H1 (cell line): ENCODE measurements at regions not wholly inside any gene's neighbourhood (a gene's known extent, or its start where the extent isn't known, plus 50 kb on each side); places are given as distances from the start of the nearest gene placed in this dataset.

Experiments
- CTCF ChIA-PET: fragments of 300-600 bp; sonication (Branson Sonifier 250); formaldehyde crosslinking; loops from one replicate; lab custom pipeline; 2021; ENCODE audit not compliant: partially characterized antibody; lab: Charles Lee
- POLR2A ChIA-PET: fragments of 300-600 bp; sonication (Branson Sonifier 250); formaldehyde crosslinking; loops from one replicate; lab custom pipeline; 2021; ENCODE audit warnings: inconsistent platforms; ENCODE audit not compliant: partially characterized antibody; lab: Charles Lee
- DNase-seq, 2 experiments: peaks; one replicate each; pipeline versions ENCODE4 v3.0.0 to v3.0.0-alpha.2; 2010 to 2022; ENCODE audit warnings: low spot score in 2 of 2, low read depth in 1 of 2, mixed read lengths in 1 of 2
- FAIRE-seq: peaks from 2 replicates; lab custom pipeline; 2011; peaks lifted over from hg19 to GRCh38; lab: Jason Lieb, UNC
- H2AFZ ChIP-seq: 2 replicates; pipeline ENCODE4 v1.8.1; 2012; ENCODE audit warnings: low read length, inconsistent platforms
- H2AK5ac ChIP-seq: 2 replicates; pipeline ENCODE4 v1.6.1; 2013; ENCODE audit warnings: low read depth, low read length
- H2BK120ac ChIP-seq: replicated peaks from 2 replicates; pipeline ENCODE3; 2013; ENCODE audit warnings: low read depth, low read length, inconsistent platforms
- H2BK12ac ChIP-seq: 2 replicates; pipeline ENCODE4 v1.6.1; 2013; ENCODE audit warnings: low read depth, low read length
- H2BK15ac ChIP-seq: 2 replicates; pipeline ENCODE4 v1.6.1; 2013; ENCODE audit warnings: low read length
- H2BK20ac ChIP-seq: 2 replicates; pipeline ENCODE4 v1.6.1; 2013; ENCODE audit warnings: low read length
- H2BK5ac ChIP-seq: 2 replicates; pipeline ENCODE4 v1.6.1; 2013; ENCODE audit warnings: low read depth, low read length
- H3K14ac ChIP-seq: 2 replicates; pipeline ENCODE4 v1.6.1; 2013; ENCODE audit warnings: inconsistent platforms; ENCODE audit not compliant: insufficient read length
- H3K18ac ChIP-seq: 2 replicates; pipeline ENCODE4 v1.6.1; 2013; ENCODE audit warnings: low read length; ENCODE audit errors: extremely low read depth
- H3K23ac ChIP-seq: 2 replicates; pipeline ENCODE4 v1.6.1; 2013; ENCODE audit warnings: inconsistent platforms; ENCODE audit not compliant: insufficient read length
- H3K23me2 ChIP-seq: 2 replicates; pipeline ENCODE4 v1.6.1; 2013; ENCODE audit warnings: low read depth, low read length
- H3K27ac ChIP-seq: 2 replicates; pipeline ENCODE4 v1.6.1; 2011; ENCODE audit warnings: low read depth, low read length, inconsistent platforms
- H3K27me3 ChIP-seq, 4 experiments: replicated peaks in 1 of 4; 1 replicate in 1 of 4; 2 replicates in 3 of 4; pipeline versions ENCODE4 v1.6.1 to v1.8.1; 2011 to 2013; ENCODE audit warnings: low read length in 3 of 4, mild to moderate bottlenecking in 3 of 4, inconsistent platforms in 2 of 4, mixed read lengths in 2 of 4, moderate library complexity in 1 of 4; ENCODE audit not compliant: control insufficient read depth in 3 of 4, insufficient read depth in 3 of 4; ENCODE audit errors: extremely low read depth in 1 of 4
- H3K36me3 ChIP-seq, 4 experiments: 2 replicates each; pipeline versions ENCODE4 v1.6.1 to v1.8.1; 2011 to 2013; ENCODE audit warnings: mild to moderate bottlenecking in 4 of 4, low read length in 3 of 4, moderate library complexity in 2 of 4, control low read depth in 1 of 4, inconsistent platforms in 1 of 4; ENCODE audit not compliant: insufficient read depth in 4 of 4, control insufficient read depth in 2 of 4
- H3K4ac ChIP-seq: replicated peaks from 2 replicates; pipeline ENCODE3; 2013; ENCODE audit warnings: low read length, low read depth, mixed read lengths, inconsistent platforms; ENCODE audit not compliant: insufficient read length
- H3K4me1 ChIP-seq, 4 experiments: replicated peaks in 1 of 4; 1 replicate in 1 of 4; 2 replicates in 3 of 4; pipeline versions ENCODE4 v1.6.1 to v1.8.1; 2011 to 2013; ENCODE audit warnings: low read length in 3 of 4, inconsistent platforms in 2 of 4, mixed read lengths in 1 of 4; ENCODE audit not compliant: insufficient read depth in 4 of 4, control insufficient read depth in 3 of 4
- H3K4me2 ChIP-seq, 2 experiments: 2 replicates each; pipeline versions ENCODE4 v1.6.1 to v1.8.1; 2011 to 2013; ENCODE audit warnings: low read depth in 2 of 2, low read length in 2 of 2, control low read depth in 1 of 2, inconsistent platforms in 1 of 2, mild to moderate bottlenecking in 1 of 2; ENCODE audit not compliant: insufficient read depth in 1 of 2
- H3K4me3 ChIP-seq, 4 experiments: fragments of 200-600, 300-600 bp in 1 of 4; sonication (generic), shearing (Covaris generic), sonication (Bioruptor Twin) in 1 of 4; 2 replicates each; pipeline versions ENCODE4 v1.5.1 to v1.8.1; 2011 to 2016; ENCODE audit warnings: low read length in 4 of 4, low read depth in 3 of 4, control low read depth in 2 of 4, inconsistent platforms in 2 of 4, mild to moderate bottlenecking in 2 of 4, mixed read lengths in 1 of 4, moderate library complexity in 1 of 4; ENCODE audit not compliant: insufficient read depth in 2 of 4; ENCODE audit errors: extremely low read depth in 1 of 4
- H3K56ac ChIP-seq: replicated peaks from 2 replicates; pipeline ENCODE3; 2013; ENCODE audit warnings: low read depth, mild to moderate bottlenecking, mixed read lengths, low read length, inconsistent platforms; ENCODE audit not compliant: insufficient read length
- H3K79me1 ChIP-seq: 2 replicates; pipeline ENCODE4 v1.6.1; 2013; ENCODE audit warnings: low read depth, low read length, control low read depth
- H3K79me2 ChIP-seq, 2 experiments: 2 replicates each; pipeline versions ENCODE4 v1.6.1 to v1.8.1; 2012 to 2013; ENCODE audit warnings: low read length in 2 of 2, mild to moderate bottlenecking in 2 of 2, inconsistent platforms in 1 of 2; ENCODE audit not compliant: insufficient read depth in 2 of 2, control insufficient read depth in 1 of 2
- H3K9ac ChIP-seq, 4 experiments: replicated peaks in 1 of 4; 1 replicate in 1 of 4; 2 replicates in 3 of 4; pipeline versions ENCODE4 v1.6.1 to v1.8.1; 2011 to 2013; ENCODE audit warnings: low read depth in 3 of 4, low read length in 3 of 4, control low read depth in 2 of 4, mild to moderate bottlenecking in 2 of 4, moderate library complexity in 2 of 4, inconsistent platforms in 1 of 4; ENCODE audit errors: extremely low read depth in 1 of 4
- H3K9me3 ChIP-seq, 2 experiments: 2 replicates each; pipeline versions ENCODE4 v1.6.1 to v1.8.1; 2012 to 2013; ENCODE audit warnings: mild to moderate bottlenecking in 2 of 2, moderate library complexity in 2 of 2, control low read depth in 1 of 2, inconsistent platforms in 1 of 2, low read depth in 1 of 2, low read length in 1 of 2, mixed read lengths in 1 of 2; ENCODE audit not compliant: insufficient read depth in 2 of 2
- H4K20me1 ChIP-seq, 2 experiments: replicated peaks in 1 of 2; 2 replicates each; pipeline versions ENCODE3 to v1.8.1; 2011 to 2013; ENCODE audit warnings: inconsistent platforms in 2 of 2, low read length in 2 of 2, mild to moderate bottlenecking in 1 of 2; ENCODE audit not compliant: insufficient read depth in 2 of 2, control insufficient read depth in 1 of 2
- H4K5ac ChIP-seq: 2 replicates; pipeline ENCODE4 v1.6.1; 2013; ENCODE audit warnings: low read length, low read depth, mixed read lengths, inconsistent platforms; ENCODE audit not compliant: insufficient read length
- H4K8ac ChIP-seq: 2 replicates; pipeline ENCODE4 v1.8.0; 2013; ENCODE audit warnings: mild to moderate bottlenecking, moderate library complexity, low read length, inconsistent platforms; ENCODE audit not compliant: insufficient read depth; ENCODE audit errors: extremely low read depth
- H4K91ac ChIP-seq: replicated peaks from 2 replicates; pipeline ENCODE3; 2013; ENCODE audit warnings: low read length, mixed read lengths, inconsistent platforms; ENCODE audit not compliant: insufficient read length
- ASH2L ChIP-seq: fragments of 200-600, 300-600 bp; sonication (generic); IDR thresholded peaks from one replicate; pipeline ENCODE4 v1.7.1; 2017; ENCODE audit warnings: low read length
- ATF2 ChIP-seq: IDR thresholded peaks from 2 replicates; pipeline ENCODE4 v1.6.1; 2012; ENCODE audit warnings: low read length, inconsistent platforms
- BRCA1 ChIP-seq: IDR thresholded peaks from 2 replicates; pipeline ENCODE4 v1.6.1; 2012; ENCODE audit warnings: low read depth, low read length, improper control_type of control experiment
- FOSL1 ChIP-seq: IDR thresholded peaks from 2 replicates; pipeline ENCODE4 v1.6.1; 2011; ENCODE audit warnings: mild to moderate bottlenecking, low read depth, low read length, moderate library complexity; ENCODE audit not compliant: insufficient read depth
- KDM4A ChIP-seq: IDR thresholded peaks from one replicate; pipeline ENCODE4 v1.7.1; 2012; ENCODE audit warnings: low read depth, mild to moderate bottlenecking, moderate library complexity, low read length, inconsistent platforms; ENCODE audit not compliant: severe bottlenecking
- MAFK ChIP-seq: IDR thresholded peaks from 2 replicates; pipeline ENCODE4 v1.6.1; 2012; ENCODE audit warnings: low read depth, mild to moderate bottlenecking, improper control_type of control experiment, low read length
- POLR2AphosphoS5 ChIP-seq: IDR thresholded peaks from 2 replicates; pipeline ENCODE4 v1.6.1; 2011; ENCODE audit warnings: low read depth, low read length
- RAD21 ChIP-seq, 2 experiments: IDR thresholded peaks in 1 of 2; conservative IDR thresholded peaks in 1 of 2; 2 replicates each; pipeline ENCODE4 v1.6.1; 2011; ENCODE audit warnings: low read depth in 2 of 2, low read length in 2 of 2, improper control_type of control experiment in 1 of 2, inconsistent platforms in 1 of 2, mild to moderate bottlenecking in 1 of 2, moderate library complexity in 1 of 2
- TEAD4 ChIP-seq: IDR thresholded peaks from 2 replicates; pipeline ENCODE4 v1.6.1; 2012; ENCODE audit warnings: low read depth, low read length, inconsistent platforms, mixed read lengths
- WGBS, 2 experiments: shearing (Covaris generic) in 1 of 2; methylation state at CpG; one replicate each; pipeline versions ENCODE4 v1.1.6 to v1.1.7; 2013 to 2015; ENCODE audit warnings: low lambda C conversion rate in 2 of 2, mixed read lengths in 2 of 2, inconsistent platforms in 1 of 2, low coverage in 1 of 2, missing lambda C conversion rate in 1 of 2; ENCODE audit not compliant: insufficient replicate concordance in 2 of 2, insufficient coverage in 1 of 2, insufficient read length in 1 of 2; ENCODE audit errors: extremely low coverage in 1 of 2, missing lambda C conversion rate in 1 of 2; 5-methylcytosine and 5-hydroxymethylcytosine counted together

- H4K20me1 ChIP-seq = no peaks in the 10 kb centered on the region
- no peak overlapping the region for H3K9ac ChIP-seq
- CTCF ChIA-PET = interaction anchor here (1.2 kb wide), 1 partner anchor 118 kb away, joined by 3 read pairs; no protein-coding TSS in a partner anchor
- no peak for DNase-seq
- WGBS, 2 experiments = 84% methylated on average over 5 of the region's 5 CpGs; no CpG with 5 or more reads in 1 of the 2 experiments
- no peak overlapping the region for H4K91ac ChIP-seq
- no peak overlapping the region for H4K5ac ChIP-seq
- no peak overlapping the region for H2BK12ac ChIP-seq
- H3K36me3 ChIP-seq = peaks cover 0 to 3% (median 0%) of the 10 kb centered on the region in 4 experiments; a peak in 1 of 8 replicates
- H3K4me3 ChIP-seq = no peak overlapping the region
- no peak overlapping the region for H3K18ac ChIP-seq
- no peak overlapping the region for H2BK15ac ChIP-seq
- H3K9me3 ChIP-seq = peaks cover 22 to 26% of the 10 kb centered on the region in 2 experiments
- no peak overlapping the region for H2BK20ac ChIP-seq
- no peak overlapping the region for H2BK120ac ChIP-seq
- TF ChIP-seq TEAD4 (no peak), POLR2AphosphoS5 (no peak), ATF2 (no peak), KDM4A (no peak), FOSL1 (no peak), MAFK (no peak), RAD21 (IDR thresholded peaks at IDR 0.05 in 1 of 2, conservative IDR thresholded peaks at IDR 0.05 in 1 of 2; ENCODE audit: low read depth in 2 of 2, low read length in 2 of 2) (no peak), ASH2L (no peak), BRCA1 (no peak)
- H3K4ac ChIP-seq = no peak overlapping the region
- H3K23me2 ChIP-seq = no peaks in the 10 kb centered on the region
- H3K79me2 ChIP-seq = no peaks in the 10 kb centered on the region
- no peak overlapping the region for H2AFZ ChIP-seq
- no peak overlapping the region for H3K23ac ChIP-seq
- no peaks in the 10 kb centered on the region for H3K79me1 ChIP-seq
- no peak overlapping the region for H4K8ac ChIP-seq
- H3K56ac ChIP-seq = no peak overlapping the region
- no peak overlapping the region for H3K27ac ChIP-seq
- H3K27me3 ChIP-seq = no peaks in the 10 kb centered on the region
- H2BK5ac ChIP-seq = no peak overlapping the region
- POLR2A ChIA-PET = no interaction called here
- no peak overlapping the region for H3K4me2 ChIP-seq
- no peak overlapping the region for H2AK5ac ChIP-seq
- FAIRE-seq = no peak
- H3K4me1 ChIP-seq = no peaks in the 10 kb centered on the region
- no peak overlapping the region for H3K14ac ChIP-seq
Observed at GRCh38 chr2:118747066-118747465, 100.4 kb downstream of the EN1 start.
